ENCODE measurements at regions not wholly inside any gene's neighbourhood (a gene's known extent, or its start where the extent isn't known, plus 50 kb on each side); places are given as distances from the start of the nearest gene placed in this dataset.
A peak's percentile ranks its signal among the peaks of the same experiment; 100 is the strongest.

- no peak for DNase-seq (ENCODE audit: low spot score)
Observed at GRCh38 chr6:137690034-137690433, 177.0 kb upstream of the TNFAIP3 start.

GRCh38 chr6:137690721-137691120 lies 176.3 kb upstream of the TNFAIP3 start:
- DNase-seq (ENCODE audit: low spot score) = no peak

GRCh38 chr6:137692308-137692707 lies 174.8 kb upstream of the TNFAIP3 start:
- DNase-seq (ENCODE audit: low spot score) = no peak

- DNase-seq (ENCODE audit: low spot score) = no peak
Observed at GRCh38 chr6:137692806-137693205, 174.3 kb upstream of the TNFAIP3 start.

GRCh38 chr6:137693711-137694110 lies 173.3 kb upstream of the TNFAIP3 start:
- DNase-seq (ENCODE audit: low spot score) = no peak

GRCh38 chr6:137696765-137697164 lies 170.3 kb upstream of the TNFAIP3 start:
- DNase-seq (ENCODE audit: low spot score) = no peak

- no peak for DNase-seq (ENCODE audit: low spot score)
Observed at GRCh38 chr6:137697267-137697938, 169.7 kb upstream of the TNFAIP3 start.

- no peak for DNase-seq (ENCODE audit: low spot score)
Observed at GRCh38 chr6:137698636-137699030, 168.4 kb upstream of the TNFAIP3 start.

- peak; percentile 33 for DNase-seq (ENCODE audit: low spot score)
Observed at GRCh38 chr6:137699031-137699683, 167.9 kb upstream of the TNFAIP3 start.

- DNase-seq (ENCODE audit: low spot score) = no peak
Observed at GRCh38 chr6:137700161-137700560, 166.9 kb upstream of the TNFAIP3 start.

GRCh38 chr6:137700751-137701477 lies 166.1 kb upstream of the TNFAIP3 start:
- DNase-seq (ENCODE audit: low spot score) = no peak

GRCh38 chr6:137701942-137702341 lies 165.1 kb upstream of the TNFAIP3 start:
- DNase-seq (ENCODE audit: low spot score) = no peak

GRCh38 chr6:137702791-137703424 lies 164.2 kb upstream of the TNFAIP3 start:
- no peak for DNase-seq (ENCODE audit: low spot score)

- DNase-seq (ENCODE audit: low spot score) = no peak
Observed at GRCh38 chr6:137704802-137705159, 162.3 kb upstream of the TNFAIP3 start.

- peak; percentile 78 for DNase-seq (ENCODE audit: low spot score)
Observed at GRCh38 chr6:137705160-137706082, 161.6 kb upstream of the TNFAIP3 start.

GRCh38 chr6:137706083-137706750 lies 160.8 kb upstream of the TNFAIP3 start:
- no peak for DNase-seq (ENCODE audit: low spot score)

- no peak for DNase-seq (ENCODE audit: low spot score)
Observed at GRCh38 chr6:137707038-137707589, 159.9 kb upstream of the TNFAIP3 start.

- DNase-seq (ENCODE audit: low spot score) = peak; percentile 94
Observed at GRCh38 chr6:137707590-137708360, 159.3 kb upstream of the TNFAIP3 start.

- peak; percentile 51 for DNase-seq (ENCODE audit: low spot score)
Observed at GRCh38 chr6:137708481-137708880, 158.6 kb upstream of the TNFAIP3 start.

Data from CD4-positive, alpha-beta T cell treated with Interleukin-15 for 4 hours (primary cell).